ENCODE measurements at regions not wholly inside any gene's neighbourhood (a gene's known extent, or its start where the extent isn't known, plus 50 kb on each side); places are given as distances from the start of the nearest gene placed in this dataset.

- H3K9me3 ChIP-seq (ENCODE audit: low read depth, low read length) = no peaks in the 10 kb centered on the region
- H3K4me3 ChIP-seq (ENCODE audit: low read length) = no peak overlapping the region
- no peaks in the 10 kb centered on the region for H3K27me3 ChIP-seq (ENCODE audit: insufficient read depth, low read length)
- no peaks in the 10 kb centered on the region for H3K4me1 ChIP-seq (ENCODE audit: insufficient read depth, low read length)
These were observed 507.3 kb upstream of the CBLB start for GRCh38 chr3:106376016-106376570.

DNA sequence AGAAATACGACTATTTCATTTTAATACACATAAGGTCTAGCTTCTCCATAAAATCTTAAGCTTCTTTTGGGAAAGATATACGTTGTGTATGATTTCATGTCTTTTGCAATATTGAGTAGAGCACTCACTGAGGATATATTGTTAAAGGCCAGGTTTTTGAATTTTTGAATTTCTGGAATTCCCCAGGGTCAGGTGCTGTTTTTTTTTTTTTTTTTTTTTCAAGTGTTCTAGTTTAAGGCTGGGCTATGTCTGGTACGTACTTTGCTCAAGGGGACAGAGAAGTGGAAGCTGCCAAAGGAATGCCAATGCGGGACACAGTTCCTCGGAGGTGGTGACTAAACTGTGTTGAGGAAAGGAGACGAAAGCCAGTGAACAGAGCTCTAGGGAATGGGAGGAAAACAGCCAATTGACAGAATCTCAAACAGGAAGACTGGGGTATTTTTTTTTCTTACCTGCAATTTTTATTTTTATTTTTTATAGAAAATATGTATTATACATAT, 510.5 kb upstream of the CBLB start:
- H3K4me3 ChIP-seq (ENCODE audit: low read length) = no peak overlapping the region
- no peaks in the 10 kb centered on the region for H3K27me3 ChIP-seq (ENCODE audit: insufficient read depth, low read length)

DNA sequence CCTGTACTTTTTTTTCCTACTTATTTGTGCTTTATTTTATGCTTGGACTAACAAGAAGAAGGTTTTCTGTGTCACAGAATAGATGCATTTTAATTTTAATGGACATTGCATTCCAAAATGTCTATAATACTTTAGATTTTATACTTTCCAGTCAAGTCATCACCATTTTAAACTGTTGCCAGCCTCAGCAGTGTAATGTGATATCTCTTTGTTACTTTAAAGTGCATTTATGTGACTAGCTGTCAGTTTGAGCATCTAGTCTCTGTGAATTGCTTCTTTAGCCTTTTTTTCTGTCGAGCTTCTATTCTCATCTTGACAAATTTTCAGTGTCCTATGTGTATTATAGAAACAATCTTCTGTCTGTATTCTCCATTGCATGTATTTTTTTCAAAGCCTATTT, 511.4 kb upstream of the CBLB start:
- H3K9me3 ChIP-seq (ENCODE audit: low read depth, low read length) = no peaks in the 10 kb centered on the region

More for the DNA sequence above, 510.5 kb upstream of the CBLB start:
- no peaks in the 10 kb centered on the region for H3K4me1 ChIP-seq (ENCODE audit: insufficient read depth, low read length)
- no peaks in the 10 kb centered on the region for H3K9me3 ChIP-seq (ENCODE audit: low read depth, low read length)

DNA sequence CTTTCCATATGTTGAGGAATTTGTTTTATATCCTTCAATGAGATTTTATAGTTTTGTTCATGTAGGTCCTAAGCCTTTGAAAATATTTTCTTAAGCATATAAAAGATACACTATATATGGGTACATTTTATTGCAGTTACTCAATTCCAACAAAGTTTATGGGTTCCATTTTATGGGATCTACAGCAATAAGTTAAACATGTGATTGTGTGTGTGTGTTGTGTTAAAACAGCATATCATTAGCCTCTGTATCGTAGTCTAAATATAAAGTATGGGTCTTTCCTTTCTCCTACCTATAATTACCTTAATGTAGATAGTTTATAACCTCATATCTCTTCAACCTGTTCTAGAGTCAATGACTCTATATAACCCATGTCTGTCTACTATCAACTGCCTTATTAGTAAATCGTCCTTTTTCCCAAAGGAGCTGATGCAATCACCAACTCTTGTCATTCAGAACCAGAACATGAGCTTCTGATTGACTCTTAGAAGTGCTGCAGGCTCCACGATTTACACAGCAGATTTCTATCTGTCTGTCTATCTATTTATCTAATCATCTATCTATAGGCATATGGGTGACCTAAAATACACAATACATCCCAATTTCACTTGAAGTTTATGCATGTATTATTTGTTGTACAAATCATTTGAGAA, 512.6 kb upstream of the CBLB start:
- peaks cover 4% of the 10 kb centered on the region for H3K4me1 ChIP-seq (ENCODE audit: insufficient read depth, low read length)
- no peaks in the 10 kb centered on the region for H3K9me3 ChIP-seq (ENCODE audit: low read depth, low read length)
- H3K27me3 ChIP-seq (ENCODE audit: insufficient read depth, low read length) = no peaks in the 10 kb centered on the region
- no peak overlapping the region for H3K4me3 ChIP-seq (ENCODE audit: low read length)

More for the DNA sequence above, 511.4 kb upstream of the CBLB start:
- Histone ChIP-seq H3K4me1 (ENCODE audit: insufficient read depth, low read length) (no peaks in the 10 kb centered on the region), H3K27me3 (ENCODE audit: insufficient read depth, low read length) (no peaks in the 10 kb centered on the region), H3K4me3 (ENCODE audit: low read length) (no peak overlapping the region)

GRCh38 chr3:106381939-106382335, 513.1 kb upstream of the CBLB start:
- Histone ChIP-seq H3K4me1 (ENCODE audit: insufficient read depth, low read length) (peaks cover 4% of the 10 kb centered on the region), H3K9me3 (ENCODE audit: low read depth, low read length) (no peaks in the 10 kb centered on the region), H3K4me3 (ENCODE audit: low read length) (no peak overlapping the region), H3K27me3 (ENCODE audit: insufficient read depth, low read length) (no peaks in the 10 kb centered on the region)

GRCh38 chr3:106386050-106386449, 517.2 kb upstream of the CBLB start:
- peaks cover 4% of the 10 kb centered on the region for H3K4me1 ChIP-seq (ENCODE audit: insufficient read depth, low read length)
- H3K9me3 ChIP-seq (ENCODE audit: low read depth, low read length) = no peaks in the 10 kb centered on the region

DNA sequence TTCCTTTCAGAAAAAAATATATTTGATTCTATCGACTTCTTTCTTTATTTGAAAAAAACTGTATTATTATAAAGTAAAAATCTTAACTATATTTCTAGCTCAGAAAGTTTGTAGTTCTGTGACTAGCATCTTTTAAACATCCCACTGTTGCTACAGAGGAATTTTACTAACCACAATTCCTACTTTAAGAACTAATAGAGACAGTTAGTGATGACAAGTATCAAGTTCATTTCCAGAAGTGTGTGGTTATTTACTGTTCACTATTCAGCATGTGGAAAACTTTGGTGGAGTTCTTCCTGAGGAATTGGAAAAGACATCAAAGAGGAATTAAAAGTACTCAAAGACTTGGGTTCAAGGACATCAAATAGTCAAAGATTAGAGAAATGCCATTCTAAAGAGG, 524.1 kb upstream of the CBLB start:
- H3K4me1 ChIP-seq (ENCODE audit: insufficient read depth, low read length) = no peaks in the 10 kb centered on the region

More at GRCh38 chr3:106386050-106386449, 517.2 kb upstream of the CBLB start:
- Histone ChIP-seq H3K4me3 (ENCODE audit: low read length) (no peak overlapping the region), H3K27me3 (ENCODE audit: insufficient read depth, low read length) (no peaks in the 10 kb centered on the region)

DNA sequence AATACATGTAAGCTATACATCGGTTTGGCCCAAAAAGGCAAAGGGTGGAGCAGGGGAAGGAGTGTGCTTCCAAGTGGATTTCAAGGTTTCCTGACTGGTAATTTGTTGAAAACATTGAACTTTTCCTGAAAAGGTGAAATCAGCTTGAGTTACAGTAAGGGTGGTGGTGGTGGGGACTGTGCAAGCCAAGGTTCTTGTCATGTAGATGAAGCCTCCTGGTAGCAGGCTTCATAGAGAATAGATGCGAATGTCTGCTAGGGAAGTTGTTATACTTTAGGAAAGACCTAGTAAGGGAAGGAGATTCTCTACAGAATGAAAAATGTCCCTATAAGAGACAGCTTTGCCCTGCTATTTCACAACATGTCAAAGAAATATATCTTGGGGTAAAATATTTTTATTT, 528.2 kb upstream of the CBLB start:
- Histone ChIP-seq H3K9me3 (ENCODE audit: low read depth, low read length) (no peaks in the 10 kb centered on the region), H3K4me3 (ENCODE audit: low read length) (no peak overlapping the region), H3K4me1 (ENCODE audit: insufficient read depth, low read length) (no peaks in the 10 kb centered on the region), H3K27me3 (ENCODE audit: insufficient read depth, low read length) (no peaks in the 10 kb centered on the region)

More for the DNA sequence above, 524.1 kb upstream of the CBLB start:
- H3K9me3 ChIP-seq (ENCODE audit: low read depth, low read length) = no peaks in the 10 kb centered on the region
- no peaks in the 10 kb centered on the region for H3K27me3 ChIP-seq (ENCODE audit: insufficient read depth, low read length)
- no peak overlapping the region for H3K4me3 ChIP-seq (ENCODE audit: low read length)

DNA sequence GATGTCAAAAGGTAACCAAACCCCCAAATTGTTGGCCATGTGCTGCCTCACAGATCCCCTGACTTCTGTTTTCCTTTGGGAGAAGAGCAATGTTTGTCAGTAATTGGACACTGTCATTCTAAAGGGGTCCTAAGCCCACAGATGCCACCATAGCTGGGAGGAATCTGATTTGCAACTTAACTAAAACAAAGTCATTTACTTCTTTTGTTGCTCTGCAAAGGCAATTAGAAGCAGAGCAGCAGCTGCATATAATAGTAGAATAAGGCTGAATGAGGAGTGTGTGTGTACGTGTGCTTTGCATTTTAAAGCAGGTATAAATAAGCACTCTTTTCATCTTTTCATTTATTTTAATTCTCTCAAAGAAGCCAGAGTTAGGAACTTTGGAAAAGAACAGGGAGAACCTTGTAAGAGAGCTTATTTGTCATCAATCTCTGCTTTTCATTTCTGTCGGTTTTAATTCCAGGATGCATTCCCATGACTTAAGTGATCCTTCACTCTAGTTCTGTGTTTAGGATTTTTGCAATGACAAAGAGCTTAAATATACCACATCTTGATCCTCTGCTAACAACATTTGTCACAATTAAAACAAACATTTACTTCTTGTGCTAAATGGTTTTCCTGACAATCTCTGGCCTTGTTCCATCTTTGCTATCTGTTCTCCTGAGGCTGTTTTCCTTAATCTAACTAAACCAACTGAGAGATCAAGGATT, 530.2 kb upstream of the CBLB start:
- Histone ChIP-seq H3K9me3 (ENCODE audit: low read depth, low read length) (no peaks in the 10 kb centered on the region), H3K27me3 (ENCODE audit: insufficient read depth, low read length) (no peaks in the 10 kb centered on the region), H3K4me1 (ENCODE audit: insufficient read depth, low read length) (no peaks in the 10 kb centered on the region), H3K4me3 (ENCODE audit: low read length) (no peak overlapping the region)

GRCh38 chr3:106399761-106400160, 530.9 kb upstream of the CBLB start:
- Histone ChIP-seq H3K4me3 (ENCODE audit: low read length) (no peak overlapping the region), H3K9me3 (ENCODE audit: low read depth, low read length) (no peaks in the 10 kb centered on the region), H3K27me3 (ENCODE audit: insufficient read depth, low read length) (no peaks in the 10 kb centered on the region), H3K4me1 (ENCODE audit: insufficient read depth, low read length) (no peaks in the 10 kb centered on the region)

- Histone ChIP-seq H3K4me3 (ENCODE audit: low read length) (no peak overlapping the region), H3K27me3 (ENCODE audit: insufficient read depth, low read length) (no peaks in the 10 kb centered on the region), H3K9me3 (ENCODE audit: low read depth, low read length) (no peaks in the 10 kb centered on the region), H3K4me1 (ENCODE audit: insufficient read depth, low read length) (no peaks in the 10 kb centered on the region)
These were observed 533.1 kb upstream of the CBLB start for GRCh38 chr3:106401666-106402490.

GRCh38 chr3:106403371-106404145, 534.7 kb upstream of the CBLB start:
- Histone ChIP-seq H3K27me3 (ENCODE audit: insufficient read depth, low read length) (no peaks in the 10 kb centered on the region), H3K4me3 (ENCODE audit: low read length) (no peak overlapping the region), H3K9me3 (ENCODE audit: low read depth, low read length) (no peaks in the 10 kb centered on the region), H3K4me1 (ENCODE audit: insufficient read depth, low read length) (no peaks in the 10 kb centered on the region)

DNA sequence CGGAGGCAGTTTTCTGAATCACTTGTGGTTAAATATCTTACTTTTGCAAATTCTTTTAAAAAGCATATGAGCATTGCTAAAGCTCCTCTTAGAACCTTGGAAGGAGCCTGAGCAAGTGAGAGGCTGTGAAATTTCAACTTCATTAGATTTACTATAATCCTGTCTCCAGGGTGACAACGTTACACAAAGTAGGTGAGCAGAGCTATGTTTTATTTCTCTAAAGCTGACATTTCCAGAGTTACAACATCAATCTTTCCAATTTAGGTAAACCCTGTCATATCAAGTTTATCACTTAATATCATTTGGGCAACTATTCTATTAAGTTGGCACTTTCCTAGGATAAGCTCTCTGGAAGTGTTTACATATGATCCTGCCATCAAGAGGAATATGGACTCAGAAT, 544.9 kb upstream of the CBLB start:
- no peaks in the 10 kb centered on the region for H3K4me1 ChIP-seq (ENCODE audit: insufficient read depth, low read length)
- no peak overlapping the region for H3K4me3 ChIP-seq (ENCODE audit: low read length)
- no peaks in the 10 kb centered on the region for H3K9me3 ChIP-seq (ENCODE audit: low read depth, low read length)
- no peaks in the 10 kb centered on the region for H3K27me3 ChIP-seq (ENCODE audit: insufficient read depth, low read length)

DNA sequence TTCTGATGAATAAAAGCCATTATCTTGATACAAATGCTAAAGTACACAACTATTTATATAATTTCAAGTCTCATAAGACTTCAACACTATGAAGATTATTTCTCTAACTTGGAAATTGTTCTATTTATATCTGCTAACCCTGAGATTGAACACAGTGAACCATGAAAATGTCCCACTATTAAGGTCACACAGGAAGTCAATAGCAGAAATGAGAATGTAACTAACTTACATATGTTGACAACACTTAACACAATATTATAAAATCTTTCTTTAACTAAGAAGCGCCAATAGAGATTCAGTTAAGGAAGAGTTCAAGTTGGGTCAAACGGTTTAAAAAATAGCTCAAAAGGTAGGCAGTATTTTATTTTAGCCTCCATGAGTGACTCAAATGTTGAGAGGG, 551.8 kb upstream of the CBLB start:
- H3K9me3 ChIP-seq (ENCODE audit: low read depth, low read length) = no peaks in the 10 kb centered on the region
- no peak overlapping the region for H3K4me3 ChIP-seq (ENCODE audit: low read length)
- H3K27me3 ChIP-seq (ENCODE audit: insufficient read depth, low read length) = no peaks in the 10 kb centered on the region
- H3K4me1 ChIP-seq (ENCODE audit: insufficient read depth, low read length) = no peaks in the 10 kb centered on the region

Measured in mononuclear cell (primary cell).